Large intestine (tissue), 3 donors: ENCODE measurements at regions not wholly inside any gene's neighbourhood (a gene's known extent, or its start where the extent isn't known, plus 50 kb on each side); places are given as distances from the start of the nearest gene placed in this dataset.
"Not testable (repeated sequence)": the region's sequence is repeated elsewhere in the genome, so short reads cannot be mapped to it uniquely, and the experiment has no call there.

Experiments
- DNase-seq, 2 donors: peaks; one replicate each; pipeline versions ENCODE4 v3.0.0 to v3.0.0-alpha.2; 2013
- H3K27ac ChIP-seq: one replicate; pipeline ENCODE4 v1.5.1; 2013; ENCODE audit warnings: low read length
- H3K27me3 ChIP-seq: 2 replicates; pipeline ENCODE4 v1.6.1; 2013; ENCODE audit warnings: low read length; ENCODE audit not compliant: control insufficient read depth, insufficient read depth
- H3K36me3 ChIP-seq: 2 replicates; pipeline ENCODE4 v1.6.1; 2013; ENCODE audit warnings: low read length; ENCODE audit not compliant: control insufficient read depth, insufficient read depth
- H3K4me1 ChIP-seq: one replicate; pipeline ENCODE4 v1.6.1; 2013; ENCODE audit warnings: low read length; ENCODE audit not compliant: control insufficient read depth, insufficient read depth
- H3K4me3 ChIP-seq: one replicate; pipeline ENCODE4 v1.5.1; 2013; ENCODE audit warnings: low read length
- H3K9me3 ChIP-seq: one replicate; pipeline ENCODE4 v1.6.1; 2013; ENCODE audit warnings: mild to moderate bottlenecking, low read depth, low read length, moderate library complexity; ENCODE audit not compliant: control insufficient read depth
- WGBS: methylation state at CpG from one replicate; pipeline ENCODE4 v1.1.5; 2013; ENCODE audit warnings: low lambda C conversion rate; ENCODE audit not compliant: insufficient coverage; 5-methylcytosine and 5-hydroxymethylcytosine counted together

GRCh38 chr6:167208819-167209576, 51.2 kb upstream of the GPR31 start:
- no peaks in the 10 kb centered on the region for H3K36me3 ChIP-seq
- H3K27ac ChIP-seq = no peak overlapping the region
- H3K9me3 ChIP-seq = no peaks in the 10 kb centered on the region
- no CpG with 5 or more reads among the region's 21 CpGs for WGBS
- H3K27me3 ChIP-seq = no peaks in the 10 kb centered on the region
- no peak overlapping the region for H3K4me3 ChIP-seq
- peak; percentile 42 to 55 for DNase-seq
- peaks cover 3% of the 10 kb centered on the region for H3K4me1 ChIP-seq

GRCh38 chr6:167209577-167209975, 51.8 kb upstream of the GPR31 start:
- Histone ChIP-seq H3K36me3 (no peaks in the 10 kb centered on the region), H3K9me3 (no peaks in the 10 kb centered on the region), H3K27ac (no peak overlapping the region), H3K4me3 (no peak overlapping the region), H3K4me1 (peaks cover 3% of the 10 kb centered on the region), H3K27me3 (no peaks in the 10 kb centered on the region)
- DNase-seq = no peak
- 100% methylated on average over 1 of the region's 9 CpGs for WGBS

GRCh38 chr6:167210375-167211294, 52.9 kb upstream of the GPR31 start:
- no peak overlapping the region for H3K4me3 ChIP-seq
- H3K27ac ChIP-seq = no peak overlapping the region
- no peaks in the 10 kb centered on the region for H3K27me3 ChIP-seq
- H3K9me3 ChIP-seq = no peaks in the 10 kb centered on the region
- no peaks in the 10 kb centered on the region for H3K36me3 ChIP-seq
- DNase-seq = peak in 1 of 2 donors; percentile 46
- WGBS = no CpG with 5 or more reads among the region's 23 CpGs
- peaks cover 3% of the 10 kb centered on the region for H3K4me1 ChIP-seq

GRCh38 chr6:167211295-167211648, 53.5 kb upstream of the GPR31 start:
- no peaks in the 10 kb centered on the region for H3K36me3 ChIP-seq
- DNase-seq = no peak
- H3K27ac ChIP-seq = no peak overlapping the region
- H3K9me3 ChIP-seq = no peaks in the 10 kb centered on the region
- WGBS = no CpG with 5 or more reads among the region's 1 CpG
- no peak overlapping the region for H3K4me3 ChIP-seq
- peaks cover 5% of the 10 kb centered on the region for H3K4me1 ChIP-seq
- H3K27me3 ChIP-seq = no peaks in the 10 kb centered on the region

- Histone ChIP-seq H3K4me1 (peaks cover 7% of the 10 kb centered on the region), H3K4me3 (no peak overlapping the region), H3K27me3 (no peaks in the 10 kb centered on the region), H3K9me3 (no peaks in the 10 kb centered on the region), H3K27ac (no peak overlapping the region), H3K36me3 (no peaks in the 10 kb centered on the region)
- no peak for DNase-seq
- WGBS = no CpG with 5 or more reads among the region's 7 CpGs
Observed at GRCh38 chr6:167211881-167212712, 54.3 kb upstream of the GPR31 start.

- H3K27ac ChIP-seq = no peak overlapping the region
- H3K4me1 ChIP-seq = peaks cover 7% of the 10 kb centered on the region
- WGBS = 100% methylated on average over 2 of the region's 4 CpGs
- H3K27me3 ChIP-seq = no peaks in the 10 kb centered on the region
- DNase-seq = no peak
- no peaks in the 10 kb centered on the region for H3K9me3 ChIP-seq
- H3K36me3 ChIP-seq = no peaks in the 10 kb centered on the region
- H3K4me3 ChIP-seq = no peak overlapping the region
Observed at GRCh38 chr6:167212713-167213005, 54.9 kb upstream of the GPR31 start.

GRCh38 chr6:167214206-167214605, 56.4 kb upstream of the GPR31 start:
- no CpG with 5 or more reads among the region's 10 CpGs for WGBS
- Histone ChIP-seq H3K36me3 (no peaks in the 10 kb centered on the region), H3K27me3 (no peaks in the 10 kb centered on the region), H3K9me3 (no peaks in the 10 kb centered on the region), H3K4me1 (peaks cover 8% of the 10 kb centered on the region), H3K4me3 (no peak overlapping the region), H3K27ac (no peak overlapping the region)
- no peak for DNase-seq

- H3K9me3 ChIP-seq, H3K27me3 ChIP-seq, H3K4me3 ChIP-seq, H3K4me1 ChIP-seq, H3K36me3 ChIP-seq, H3K27ac ChIP-seq: not testable (repeated sequence)
- DNase-seq = peak in 1 of 2 donors; percentile 39
- no CpG with 5 or more reads among the region's 15 CpGs for WGBS
Observed at GRCh38 chr6:167215429-167216250, 57.9 kb upstream of the GPR31 start.

- not testable (repeated sequence) for H3K9me3 ChIP-seq, H3K36me3 ChIP-seq, H3K4me3 ChIP-seq, DNase-seq, H3K27me3 ChIP-seq, H3K27ac ChIP-seq
- no CpG with 5 or more reads among the region's 15 CpGs for WGBS
- H3K4me1 ChIP-seq = peaks cover 11% of the 10 kb centered on the region
Observed at GRCh38 chr6:167216390-167217050, 58.7 kb upstream of the GPR31 start.
